H1 (cell line): ENCODE measurements at regions not wholly inside any gene's neighbourhood (a gene's known extent, or its start where the extent isn't known, plus 50 kb on each side); places are given as distances from the start of the nearest gene placed in this dataset.

Source experiments
- ASH2L ChIP-seq: fragments of 200-600, 300-600 bp; sonication (generic); IDR thresholded peaks from one replicate; pipeline ENCODE4 v1.7.1; 2017; ENCODE audit warnings: low read length
- CHD1 ChIP-seq: IDR thresholded peaks from 2 replicates; pipeline ENCODE4 v1.6.1; 2012; ENCODE audit warnings: low read depth, low read length, improper control_type of control experiment
- CHD2 ChIP-seq: IDR thresholded peaks from 2 replicates; pipeline ENCODE4 v1.6.1; 2012; ENCODE audit warnings: low read length, improper control_type of control experiment
- EP300 ChIP-seq, 2 experiments: IDR thresholded peaks; 1 replicate in 1 of 2; 2 replicates in 1 of 2; pipeline ENCODE4 v1.6.1; 2011 to 2012; ENCODE audit warnings: low read depth in 2 of 2, low read length in 2 of 2, mild to moderate bottlenecking in 2 of 2, borderline replicate concordance in 1 of 2, inconsistent platforms in 1 of 2, moderate library complexity in 1 of 2
- TF ChIP-seq, protein P1 (sequence below): IDR thresholded peaks from 2 replicates; pipeline ENCODE4 v1.6.1; 2012; ENCODE audit warnings: inconsistent platforms

DNA sequence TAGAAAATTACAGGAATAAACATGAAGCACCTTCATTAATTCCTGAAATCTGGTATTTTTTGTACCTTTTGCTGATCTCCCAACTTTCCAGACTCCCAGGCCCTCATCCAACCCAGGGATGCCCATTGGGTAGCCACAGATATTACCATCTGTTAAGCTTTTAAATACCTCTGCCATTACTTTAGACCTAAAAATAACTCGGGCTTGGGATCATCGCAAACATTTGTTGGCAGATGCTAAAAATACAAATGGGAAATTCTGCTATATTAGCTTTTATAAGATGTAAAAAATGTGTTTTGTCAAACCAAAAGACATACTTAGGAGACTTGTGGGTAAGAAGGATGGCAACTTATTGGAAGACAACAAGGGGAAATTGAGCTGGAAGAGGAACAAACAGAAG is 376.1 kb downstream of the CENPW start (continued):
- TF ChIP-seq, protein P1, sequence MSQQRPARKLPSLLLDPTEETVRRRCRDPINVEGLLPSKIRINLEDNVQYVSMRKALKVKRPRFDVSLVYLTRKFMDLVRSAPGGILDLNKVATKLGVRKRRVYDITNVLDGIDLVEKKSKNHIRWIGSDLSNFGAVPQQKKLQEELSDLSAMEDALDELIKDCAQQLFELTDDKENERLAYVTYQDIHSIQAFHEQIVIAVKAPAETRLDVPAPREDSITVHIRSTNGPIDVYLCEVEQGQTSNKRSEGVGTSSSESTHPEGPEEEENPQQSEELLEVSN = no peak
- no peak for TF ChIP-seq ASH2L
- no peak for TF ChIP-seq CHD2
- no peak for TF ChIP-seq EP300 (IDR thresholded peaks at IDR 0.05; ENCODE audit: borderline replicate concordance in 1 of 2, low read depth in 2 of 2, low read length in 2 of 2)
- no peak for TF ChIP-seq CHD1
